Suprapubic skin (tissue), 4 donors: ENCODE measurements at regions not wholly inside any gene's neighbourhood (a gene's known extent, or its start where the extent isn't known, plus 50 kb on each side); places are given as distances from the start of the nearest gene placed in this dataset.

ENCODE experiments used
- EP300 ChIP-seq: sonication (generic); formaldehyde crosslinking; IDR thresholded peaks from one replicate; pipeline ENCODE4 v1.6.1; 2017; ENCODE audit warnings: antibody characterized with exemption
- POLR2A ChIP-seq, 2 donors: fragments of 450-650 bp; IDR thresholded peaks; one replicate each; pipeline ENCODE4 v1.6.1; 2017; ENCODE audit warnings: antibody characterized with exemption in 2 of 2, mild to moderate bottlenecking in 2 of 2, moderate library complexity in 2 of 2
- POLR2AphosphoS5 ChIP-seq, 3 donors: sonication (generic); formaldehyde crosslinking; IDR thresholded peaks; one replicate each; pipeline ENCODE4 v1.6.1; 2017; ENCODE audit warnings: antibody characterized with exemption in 3 of 3
- TF ChIP-seq, protein P1 (sequence below), 2 donors: fragments of 200-600 bp in 1 of 2; fragments of 450-650 bp in 1 of 2; sonication (generic) in 1 of 2; IDR thresholded peaks; one replicate each; pipeline ENCODE4 v1.5.1; 2016 to 2019; ENCODE audit warnings: antibody characterized with exemption in 2 of 2, mild to moderate bottlenecking in 1 of 2, moderate library complexity in 1 of 2

DNA sequence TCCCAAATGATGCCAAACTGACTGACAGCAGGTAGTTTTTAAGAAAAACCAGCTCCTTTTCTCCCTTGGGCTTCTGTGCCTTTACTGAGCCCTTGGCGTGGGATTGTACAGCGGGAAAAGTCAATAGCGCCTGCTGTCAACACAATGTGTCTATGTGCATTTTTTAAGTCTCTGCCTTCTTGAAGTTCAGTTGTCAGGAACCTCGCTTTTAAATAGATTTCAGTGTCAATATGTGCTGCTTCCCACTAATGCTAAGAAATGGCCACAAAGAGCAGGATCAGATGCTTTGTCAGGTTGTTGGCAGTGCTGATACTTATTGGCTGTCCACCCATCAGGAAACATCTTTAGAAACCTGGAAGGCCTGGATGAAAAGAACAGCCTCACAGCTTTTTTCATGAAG lies 424.4 kb downstream of the C3orf38 start:
- TF ChIP-seq, protein P1, sequence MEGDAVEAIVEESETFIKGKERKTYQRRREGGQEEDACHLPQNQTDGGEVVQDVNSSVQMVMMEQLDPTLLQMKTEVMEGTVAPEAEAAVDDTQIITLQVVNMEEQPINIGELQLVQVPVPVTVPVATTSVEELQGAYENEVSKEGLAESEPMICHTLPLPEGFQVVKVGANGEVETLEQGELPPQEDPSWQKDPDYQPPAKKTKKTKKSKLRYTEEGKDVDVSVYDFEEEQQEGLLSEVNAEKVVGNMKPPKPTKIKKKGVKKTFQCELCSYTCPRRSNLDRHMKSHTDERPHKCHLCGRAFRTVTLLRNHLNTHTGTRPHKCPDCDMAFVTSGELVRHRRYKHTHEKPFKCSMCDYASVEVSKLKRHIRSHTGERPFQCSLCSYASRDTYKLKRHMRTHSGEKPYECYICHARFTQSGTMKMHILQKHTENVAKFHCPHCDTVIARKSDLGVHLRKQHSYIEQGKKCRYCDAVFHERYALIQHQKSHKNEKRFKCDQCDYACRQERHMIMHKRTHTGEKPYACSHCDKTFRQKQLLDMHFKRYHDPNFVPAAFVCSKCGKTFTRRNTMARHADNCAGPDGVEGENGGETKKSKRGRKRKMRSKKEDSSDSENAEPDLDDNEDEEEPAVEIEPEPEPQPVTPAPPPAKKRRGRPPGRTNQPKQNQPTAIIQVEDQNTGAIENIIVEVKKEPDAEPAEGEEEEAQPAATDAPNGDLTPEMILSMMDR (IDR thresholded peaks at IDR 0.05) = no peak
- TF ChIP-seq POLR2AphosphoS5 (IDR thresholded peaks at IDR 0.05) (no peak), POLR2A (IDR thresholded peaks at IDR 0.05) (no peak), EP300 (no peak)
